ENCODE measurements at regions not wholly inside any gene's neighbourhood (a gene's known extent, or its start where the extent isn't known, plus 50 kb on each side); places are given as distances from the start of the nearest gene placed in this dataset.

DNA sequence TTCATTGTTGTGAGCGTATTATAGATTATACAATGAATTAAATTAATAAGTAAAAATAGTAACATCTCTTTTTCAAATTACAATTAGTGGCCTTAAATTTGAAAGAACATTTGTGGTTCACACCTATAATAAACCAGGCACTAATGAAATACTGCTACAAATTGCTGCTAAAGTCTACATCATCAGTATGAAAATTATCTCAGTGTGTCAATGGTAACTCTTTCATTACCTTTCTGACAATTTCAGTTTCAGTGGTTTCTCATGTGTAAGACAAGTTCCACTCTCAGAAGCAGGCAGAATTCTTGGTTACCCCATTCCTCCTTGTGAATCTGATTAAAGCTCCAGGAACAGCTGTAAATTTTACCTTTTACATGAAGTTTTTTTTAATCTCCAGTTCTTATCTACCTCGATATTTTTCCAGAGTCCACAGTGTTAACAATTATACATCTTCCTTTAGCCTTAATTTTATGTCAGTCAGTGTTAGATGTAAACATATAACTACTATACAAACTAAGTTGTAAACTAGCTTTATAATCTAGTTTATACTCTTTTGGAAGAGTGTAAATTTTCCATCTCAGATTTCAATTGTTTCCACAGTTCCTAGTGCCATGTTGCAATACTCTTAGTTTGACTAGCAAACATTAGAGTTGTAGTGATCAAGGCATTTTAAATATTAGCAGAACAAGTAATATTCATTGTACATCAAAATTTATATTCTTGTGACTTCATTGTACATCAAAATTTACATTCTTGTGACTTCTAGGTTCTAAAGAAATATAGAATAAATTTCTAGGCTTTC is 1038.4 kb downstream of the EPHA7 start:
- ATAC-seq (no peak), FAIRE-seq (no peak), DNase-seq (ENCODE audit: low read depth in 1 of 2, low spot score in 1 of 2) (no peak)
- 5% methylated on average over 2 of the region's 2 CpGs for WGBS (ENCODE audit: missing lambda C conversion rate)
- H3K4me1 ChIP-seq: no peaks in the 10 kb centered on the region
- H3K4me3 ChIP-seq: no peak overlapping the region
- ChIA-PET CTCF (no interaction called here), POLR2A (no interaction called here)
- no peaks in the 10 kb centered on the region for H3K9me3 ChIP-seq
- H3K4me2 ChIP-seq: no peak overlapping the region
- no peak overlapping the region for H3K27ac ChIP-seq
- TF ChIP-seq, protein P1, sequence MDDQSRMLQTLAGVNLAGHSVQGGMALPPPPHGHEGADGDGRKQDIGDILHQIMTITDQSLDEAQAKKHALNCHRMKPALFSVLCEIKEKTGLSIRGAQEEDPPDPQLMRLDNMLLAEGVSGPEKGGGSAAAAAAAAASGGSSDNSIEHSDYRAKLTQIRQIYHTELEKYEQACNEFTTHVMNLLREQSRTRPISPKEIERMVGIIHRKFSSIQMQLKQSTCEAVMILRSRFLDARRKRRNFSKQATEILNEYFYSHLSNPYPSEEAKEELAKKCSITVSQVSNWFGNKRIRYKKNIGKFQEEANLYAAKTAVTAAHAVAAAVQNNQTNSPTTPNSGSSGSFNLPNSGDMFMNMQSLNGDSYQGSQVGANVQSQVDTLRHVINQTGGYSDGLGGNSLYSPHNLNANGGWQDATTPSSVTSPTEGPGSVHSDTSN (IDR thresholded peaks at IDR 0.05): no peak
- TF ChIP-seq, protein P2, sequence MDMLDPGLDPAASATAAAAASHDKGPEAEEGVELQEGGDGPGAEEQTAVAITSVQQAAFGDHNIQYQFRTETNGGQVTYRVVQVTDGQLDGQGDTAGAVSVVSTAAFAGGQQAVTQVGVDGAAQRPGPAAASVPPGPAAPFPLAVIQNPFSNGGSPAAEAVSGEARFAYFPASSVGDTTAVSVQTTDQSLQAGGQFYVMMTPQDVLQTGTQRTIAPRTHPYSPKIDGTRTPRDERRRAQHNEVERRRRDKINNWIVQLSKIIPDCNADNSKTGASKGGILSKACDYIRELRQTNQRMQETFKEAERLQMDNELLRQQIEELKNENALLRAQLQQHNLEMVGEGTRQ (IDR thresholded peaks at IDR 0.05): no peak
- TF ChIP-seq RNF2 (IDR thresholded peaks at IDR 0.05; ENCODE audit: borderline replicate concordance, low read depth) (no peak), CEBPB (IDR thresholded peaks at IDR 0.05) (no peak), SMC3 (IDR thresholded peaks at IDR 0.05) (no peak), FOXS1 (CRISPR knock-in tag; IDR thresholded peaks at IDR 0.05) (no peak), NR3C1 (IDR thresholded peaks at IDR 0.05) (no peak), EHF (CRISPR knock-in tag; IDR thresholded peaks at IDR 0.05) (no peak), PHF8 (IDR thresholded peaks at IDR 0.05; ENCODE audit: borderline replicate concordance, low read depth) (no peak), ZFP36 (IDR thresholded peaks at IDR 0.05; ENCODE audit: borderline replicate concordance, partially characterized antibody) (no peak), FOSL2 (IDR thresholded peaks at IDR 0.05) (no peak), FOSL2 (CRISPR knock-in tag; IDR thresholded peaks at IDR 0.05) (no peak), RCOR1 (IDR thresholded peaks at IDR 0.05; ENCODE audit: low read depth, low read length) (no peak), JUNB (IDR thresholded peaks at IDR 0.05) (no peak)

DNA sequence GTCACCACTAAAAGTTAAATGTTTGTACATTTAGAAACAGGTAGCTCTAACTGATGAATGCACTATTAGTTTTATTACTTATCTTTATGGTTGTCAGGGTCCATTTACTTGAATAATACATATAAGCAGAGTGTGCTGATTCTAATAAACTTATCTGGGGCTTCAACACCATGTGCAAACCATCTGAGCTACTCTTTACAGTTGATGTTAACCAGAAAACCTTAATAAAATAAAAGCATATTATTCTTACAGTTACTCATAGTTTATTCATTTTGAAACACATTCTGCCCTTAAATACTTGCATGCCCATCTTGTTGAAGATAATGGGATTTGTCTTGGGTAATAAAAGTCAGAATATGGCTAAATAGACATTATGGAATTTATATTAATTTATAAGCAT is 1042.2 kb downstream of the EPHA7 start:
- POLR2A ChIA-PET: no interaction called here
- no peak for ATAC-seq
- Histone ChIP-seq H3K9me3 (no peaks in the 10 kb centered on the region), H3K4me2 (no peak overlapping the region), H3K27ac (no peak overlapping the region), H3K4me3 (no peak overlapping the region), H3K4me1 (no peaks in the 10 kb centered on the region)
- FAIRE-seq: no peak
- no peak for TF ChIP-seq HOXA7 (CRISPR knock-in tag; IDR thresholded peaks at IDR 0.05)
- TF ChIP-seq, protein P2 (IDR thresholded peaks at IDR 0.05): no peak
- TF ChIP-seq ZNF302 (CRISPR knock-in tag; IDR thresholded peaks at IDR 0.05): no peak
- no peak for TF ChIP-seq ESRRA (IDR thresholded peaks at IDR 0.05; ENCODE audit: borderline replicate concordance, low read length)
- TF ChIP-seq FOSL2 (IDR thresholded peaks at IDR 0.05): no peak
- TF ChIP-seq FOSL2 (CRISPR knock-in tag; IDR thresholded peaks at IDR 0.05): no peak
- TF ChIP-seq TFCP2L1 (CRISPR knock-in tag; IDR thresholded peaks at IDR 0.05): no peak
- no peak for TF ChIP-seq EHMT2 (IDR thresholded peaks at IDR 0.05; ENCODE audit: low read depth)
- no peak for TF ChIP-seq GATA3 (IDR thresholded peaks at IDR 0.05; ENCODE audit: borderline replicate concordance)
- TF ChIP-seq HDAC2 (IDR thresholded peaks at IDR 0.05): no peak
- TF ChIP-seq MAZ (IDR thresholded peaks at IDR 0.05; ENCODE audit: borderline replicate concordance, low read depth, low read length): no peak
- no peak for TF ChIP-seq EHF (CRISPR knock-in tag; IDR thresholded peaks at IDR 0.05)
- no peak for TF ChIP-seq MYC (IDR thresholded peaks at IDR 0.05; ENCODE audit: borderline replicate concordance, low read length)
- no peak for TF ChIP-seq KDM1A (IDR thresholded peaks at IDR 0.05; ENCODE audit: low read depth)
- TF ChIP-seq RCOR1 (IDR thresholded peaks at IDR 0.05; ENCODE audit: low read depth, low read length): no peak
- TF ChIP-seq BHLHE40 (IDR thresholded peaks at IDR 0.05; ENCODE audit: low read depth, low read length): no peak
- no peak for TF ChIP-seq ZC3H11A (IDR thresholded peaks at IDR 0.05)
- no peak for TF ChIP-seq ZFP36 (IDR thresholded peaks at IDR 0.05; ENCODE audit: borderline replicate concordance, partially characterized antibody)
- TF ChIP-seq HOXB5 (CRISPR knock-in tag; IDR thresholded peaks at IDR 0.05): no peak
- no peak for TF ChIP-seq MAFK (IDR thresholded peaks at IDR 0.05; ENCODE audit: partially characterized antibody)
- no peak for TF ChIP-seq PHF8 (IDR thresholded peaks at IDR 0.05; ENCODE audit: borderline replicate concordance, low read depth)
- no peak for DNase-seq (ENCODE audit: low read depth in 1 of 2, low spot score in 1 of 2)
- CTCF ChIA-PET: no interaction called here
